BJ (cell line): ENCODE measurements at regions not wholly inside any gene's neighbourhood (a gene's known extent, or its start where the extent isn't known, plus 50 kb on each side); places are given as distances from the start of the nearest gene placed in this dataset.

ENCODE experiments used
- CTCF ChIA-PET: fragments of 350-600 bp; formaldehyde crosslinking; extraction: SDS; loops from one replicate; lab custom pipeline; 2021; ENCODE audit warnings: antibody characterized with exemption, inconsistent platforms; lab: Yijun Ruan, JAX
- POLR2A ChIA-PET: fragments of 300-600 bp; sonication (Branson Sonifier 250); formaldehyde crosslinking; extraction: SDS; loops from one replicate; lab custom pipeline; 2021; ENCODE audit warnings: antibody characterized with exemption; lab: Charles Lee
- DNase-seq: peaks from one replicate; pipeline ENCODE4 v3.0.0-alpha.2; 2011; ENCODE audit warnings: low read depth
- H3K27me3 ChIP-seq: 2 replicates; pipeline ENCODE4 v1.6.0; 2011; ENCODE audit warnings: low read length; ENCODE audit not compliant: control insufficient read depth, insufficient read depth
- H3K36me3 ChIP-seq: 2 replicates; pipeline ENCODE4 v1.5.1; 2011; ENCODE audit warnings: low read length; ENCODE audit not compliant: control insufficient read depth, insufficient read depth
- H3K4me3 ChIP-seq: 2 replicates; pipeline ENCODE4 v1.5.1; 2011; ENCODE audit warnings: low read depth, mild to moderate bottlenecking, control low read depth, low read length
- CTCF ChIP-seq: IDR thresholded peaks from 2 replicates; pipeline ENCODE4 v1.5.1; 2011; ENCODE audit warnings: low read depth, mild to moderate bottlenecking, control low read depth, inconsistent platforms, low read length, moderate library complexity; ENCODE audit not compliant: insufficient read depth

GRCh38 chr10:81679291-81679690 is 195.7 kb upstream of the NRG3 start:
- Histone ChIP-seq H3K4me3 (no peak overlapping the region), H3K36me3 (no peaks in the 10 kb centered on the region), H3K27me3 (no peaks in the 10 kb centered on the region)
- DNase-seq, result no peak
- ChIA-PET CTCF (no interaction called here), POLR2A (no interaction called here)
- no peak for TF ChIP-seq CTCF

GRCh38 chr10:81680359-81680758 is 194.6 kb upstream of the NRG3 start:
- Histone ChIP-seq H3K4me3 (no peak overlapping the region), H3K36me3 (no peaks in the 10 kb centered on the region), H3K27me3 (no peaks in the 10 kb centered on the region)
- no peak for DNase-seq
- TF ChIP-seq CTCF, result no peak
- CTCF ChIA-PET, result no interaction called here
- POLR2A ChIA-PET, result no interaction called here

- POLR2A ChIA-PET, result no interaction called here
- no peaks in the 10 kb centered on the region for H3K27me3 ChIP-seq
- no peak for TF ChIP-seq CTCF
- CTCF ChIA-PET, result no interaction called here
- H3K36me3 ChIP-seq, result no peaks in the 10 kb centered on the region
- H3K4me3 ChIP-seq, result no peak overlapping the region
- no peak for DNase-seq
Observed at GRCh38 chr10:81688459-81688858, 186.5 kb upstream of the NRG3 start.

- no peak overlapping the region for H3K4me3 ChIP-seq
- DNase-seq, result no peak
- no peak for TF ChIP-seq CTCF
- POLR2A ChIA-PET, result no interaction called here
- CTCF ChIA-PET, result no interaction called here
- H3K36me3 ChIP-seq, result no peaks in the 10 kb centered on the region
- H3K27me3 ChIP-seq, result no peaks in the 10 kb centered on the region
Observed at GRCh38 chr10:81696609-81697388, 178.2 kb upstream of the NRG3 start.

GRCh38 chr10:81704596-81704995 is 170.4 kb upstream of the NRG3 start:
- TF ChIP-seq CTCF, result no peak
- Histone ChIP-seq H3K27me3 (no peaks in the 10 kb centered on the region), H3K4me3 (no peak overlapping the region), H3K36me3 (no peaks in the 10 kb centered on the region)
- ChIA-PET CTCF (no interaction called here), POLR2A (no interaction called here)
- DNase-seq, result no peak
